GM12878 (cell line): ENCODE measurements at regions not wholly inside any gene's neighbourhood (a gene's known extent, or its start where the extent isn't known, plus 50 kb on each side); places are given as distances from the start of the nearest gene placed in this dataset.

Experiments
- ATAC-seq: fragments of 200-7000 bp; cut with Tn5 transposase; 3 replicates; pipeline ENCODE4 v1.9.1; 2020; ENCODE audit warnings: mild to moderate bottlenecking, moderate library complexity
- BruUV-seq: library from RNA; stranded (reverse); fragments of 400-500 nt; replicated peaks from 2 replicates; lab custom pipeline; 2021; lab: Mats Ljungman, UMichigan
- CTCF ChIA-PET: fragments of 300-600 bp; sonication (Branson Sonifier 250); formaldehyde crosslinking; extraction: SDS; loops from one replicate; lab custom pipeline; 2021; ENCODE audit warnings: inconsistent platforms; lab: Yijun Ruan, JAX
- POLR2A ChIA-PET: fragments of 350-600 bp; formaldehyde crosslinking; extraction: SDS; loops from one replicate; lab custom pipeline; 2021; ENCODE audit warnings: inconsistent platforms; lab: Charles Lee
- RAD21 ChIA-PET: fragments of 300-600 bp; sonication (Branson Sonifier 250); formaldehyde crosslinking; loops from one replicate; lab custom pipeline; 2023; ENCODE audit warnings: antibody characterized with exemption; ENCODE audit not compliant: unreplicated experiment; lab: Charles Lee
- SMC1A ChIA-PET: fragments of 300-600 bp; sonication (Branson Sonifier 250); formaldehyde crosslinking; loops from one replicate; lab custom pipeline; 2023; ENCODE audit not compliant: unreplicated experiment, uncharacterized antibody; lab: Charles Lee
- DNase-seq: peaks from one replicate; pipeline ENCODE4 v3.0.0-alpha.2; 2011; ENCODE audit warnings: low read depth, low spot score
- FAIRE-seq: peaks from 3 replicates; lab custom pipeline; 2011; peaks lifted over from hg19 to GRCh38; lab: Jason Lieb, UNC
- H2AFZ ChIP-seq: 2 replicates; pipeline ENCODE4 v1.6.0; 2011; ENCODE audit warnings: low read depth, low read length, control low read depth; ENCODE audit not compliant: control insufficient read depth
- H3K27ac ChIP-seq: 2 replicates; pipeline ENCODE4 v1.5.1; 2011; ENCODE audit warnings: control low read depth; ENCODE audit not compliant: control insufficient read depth, insufficient read depth
- H3K27me3 ChIP-seq, 2 experiments: replicated peaks in 1 of 2; 2 replicates each; pipeline versions ENCODE4 v1.6.0 to v1.6.1; 2011; ENCODE audit warnings: low read length in 1 of 2; ENCODE audit not compliant: control insufficient read depth in 2 of 2, insufficient read depth in 2 of 2
- H3K36me3 ChIP-seq, 2 experiments: 2 replicates each; pipeline ENCODE4 v1.5.1; 2011; ENCODE audit warnings: low read length in 1 of 2; ENCODE audit not compliant: control insufficient read depth in 2 of 2, insufficient read depth in 2 of 2
- H3K4me1 ChIP-seq: 2 replicates; pipeline ENCODE4 v1.6.1; 2011; ENCODE audit warnings: mild to moderate bottlenecking, low read length, moderate library complexity, mixed read lengths; ENCODE audit not compliant: control insufficient read depth, insufficient read depth
- H3K4me2 ChIP-seq: 2 replicates; pipeline ENCODE4 v1.6.0; 2011; ENCODE audit warnings: control low read depth; ENCODE audit not compliant: control insufficient read depth, insufficient read depth
- H3K4me3 ChIP-seq: fragments of 200-600 bp; sonication (generic); 2 replicates; pipeline ENCODE4 v1.5.1; 2016
- H3K79me2 ChIP-seq: 2 replicates; pipeline ENCODE4 v1.6.0; 2011; ENCODE audit warnings: low read length; ENCODE audit not compliant: control insufficient read depth, insufficient read depth
- H3K9ac ChIP-seq: 2 replicates; pipeline ENCODE4 v1.8.0; 2011; ENCODE audit warnings: low read length, control low read depth, mixed read lengths; ENCODE audit not compliant: control insufficient read depth, insufficient read depth
- H3K9me3 ChIP-seq: replicated peaks from 3 replicates; pipeline ENCODE4 v1.5.1; 2011; ENCODE audit warnings: mild to moderate bottlenecking, low read length; ENCODE audit not compliant: control insufficient read depth, insufficient read depth
- H4K20me1 ChIP-seq: 2 replicates; pipeline ENCODE4 v1.6.0; 2011; ENCODE audit not compliant: control insufficient read depth, insufficient read depth
- CEBPZ ChIP-seq: fragments of 150-350 bp; IDR thresholded peaks from 2 replicates; pipeline ENCODE4 v1.6.1; 2016; ENCODE audit warnings: low read depth, low read length
- HSF1 ChIP-seq: fragments of 150-350 bp; IDR thresholded peaks from 2 replicates; pipeline ENCODE4 v1.6.1; 2014; ENCODE audit warnings: mild to moderate bottlenecking, low read depth, low read length
- KLF5 ChIP-seq: fragments of 450-650 bp; IDR thresholded peaks from 2 replicates; pipeline ENCODE4 v1.6.1; 2014; ENCODE audit warnings: mild to moderate bottlenecking; ENCODE audit not compliant: partially characterized antibody
- PAX8 ChIP-seq: fragments of 450-650 bp; IDR thresholded peaks from 2 replicates; pipeline ENCODE4 v1.6.1; 2017; ENCODE audit warnings: mild to moderate bottlenecking, moderate library complexity
- RAD51 ChIP-seq: fragments of 450-650 bp; IDR thresholded peaks from 2 replicates; pipeline ENCODE4 v1.6.1; 2016; ENCODE audit warnings: moderate library complexity, mild to moderate bottlenecking, inconsistent platforms
- RB1 ChIP-seq: fragments of 450-650 bp; formaldehyde crosslinking; IDR thresholded peaks from 2 replicates; pipeline ENCODE4 v1.6.1; 2017; ENCODE audit warnings: mild to moderate bottlenecking, borderline replicate concordance
- SIX5 ChIP-seq: IDR thresholded peaks from 2 replicates; pipeline ENCODE4 v1.6.1; 2011; ENCODE audit warnings: mild to moderate bottlenecking, low read depth, low read length, moderate library complexity; ENCODE audit not compliant: severe bottlenecking
- TCF7 ChIP-seq: IDR thresholded peaks from 2 replicates; pipeline ENCODE4 v1.6.1; 2014; ENCODE audit warnings: antibody characterized with exemption, borderline replicate concordance
- WGBS: methylation state at CpG from one replicate; pipeline ENCODE4 v1.1.6; 2016; ENCODE audit warnings: low lambda C conversion rate; ENCODE audit not compliant: insufficient replicate concordance, insufficient coverage; ENCODE audit errors: missing lambda C conversion rate; 5-methylcytosine and 5-hydroxymethylcytosine counted together
- in situ Hi-C: fragments of 300-500 bp; cut with MboI; formaldehyde crosslinking; loops from 9 replicates; pipeline ENCODE4 v1.14.3; 2018; ENCODE audit warnings: mixed read lengths
- intact Hi-C: fragments of 100-400 bp; cut with micrococcal nuclease; formaldehyde crosslinking; loops from one replicate; pipeline ENCODE4 v1.14.2; 2022; ENCODE audit not compliant: unreplicated experiment

GRCh38 chr3:42023380-42023779 lies 61.5 kb upstream of the ULK4 start (continued):
- TF ChIP-seq CEBPZ (no peak), HSF1 (no peak), PAX8 (no peak), KLF5 (no peak), SIX5 (no peak)

- DNase-seq (no peak), FAIRE-seq (no peak), ATAC-seq (no peak)
- in situ Hi-C loops: no loop called here
- ChIA-PET CTCF (interaction anchor here (1.1 to 2.6 kb wide), 2 partner anchors 14 to 23 kb away, joined by 3 to 9 read pairs; no protein-coding TSS in a partner anchor), RAD21 (interaction anchor here (1.0 to 1.2 kb wide), 3 partner anchors 26 to 79 kb away, joined by 3 to 5 read pairs (median 4); no protein-coding TSS in a partner anchor), SMC1A (interaction anchor here (0.6 to 9.6 kb wide), 4 partner anchors 8 to 76 kb away, joined by 3 to 109 read pairs (median 4); partner anchors contain the start of gene TRAK1), POLR2A (no interaction called here)
- Histone ChIP-seq H2AFZ (no peak overlapping the region), H3K79me2 (peaks cover 91% of the 10 kb centered on the region), H3K4me1 (peaks cover 28% of the 10 kb centered on the region), H3K4me2 (no peak overlapping the region), H3K27me3 (no peaks in the 10 kb centered on the region), H3K27ac (no peak overlapping the region), H3K9ac (no peak overlapping the region), H3K36me3 (no peaks in the 10 kb centered on the region), H3K4me3 (no peak overlapping the region), H3K9me3 (no peaks in the 10 kb centered on the region), H4K20me1 (0 out of 2 replicates have a peak, but pooled peaks cover 3% of the 10 kb centered on the region)
- intact Hi-C loops: no loop called here
- WGBS: 65% methylated on average over 7 of the region's 7 CpGs
- no TSS peak for BruUV-seq
- TF ChIP-seq RB1: no peak
- no peak for TF ChIP-seq TCF7
- TF ChIP-seq RAD51: no peak
These were observed 60.5 kb upstream of the ULK4 start for GRCh38 chr3:42022355-42022754.
